Endometrial microvascular endothelial cells (primary cell): ENCODE measurements at regions not wholly inside any gene's neighbourhood (a gene's known extent, or its start where the extent isn't known, plus 50 kb on each side); places are given as distances from the start of the nearest gene placed in this dataset.

Experiments
- in situ Hi-C: cut with HindIII; loops from 2 replicates; pipeline ENCODE4 v1.10.0; 2017; ENCODE audit warnings: low sequenced_read_pairs, low pct_unique_long_range_greater_than_20kb; ENCODE audit errors: inconsistent ontology term

DNA sequence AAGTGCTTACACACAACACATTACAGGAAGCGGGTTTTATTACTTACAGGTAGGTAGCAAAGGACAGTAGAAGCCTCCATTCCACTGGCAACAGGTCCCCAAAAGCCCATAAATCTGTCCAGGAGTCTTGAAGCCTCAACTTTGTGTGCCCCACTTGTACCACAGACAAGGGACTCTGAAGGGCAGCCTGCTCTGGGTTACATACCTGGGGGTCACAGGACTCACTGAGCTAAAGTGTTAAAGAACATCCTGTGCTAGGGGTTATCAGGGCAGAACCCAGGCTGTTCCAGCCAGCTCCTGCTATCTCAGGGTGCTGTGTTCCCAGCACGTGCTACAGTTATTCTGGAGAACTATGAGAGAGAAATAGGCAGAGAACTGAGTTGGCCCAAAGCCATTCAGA is 230.9 kb upstream of the SLC10A2 start:
- in situ Hi-C loops: no loop called here

DNA sequence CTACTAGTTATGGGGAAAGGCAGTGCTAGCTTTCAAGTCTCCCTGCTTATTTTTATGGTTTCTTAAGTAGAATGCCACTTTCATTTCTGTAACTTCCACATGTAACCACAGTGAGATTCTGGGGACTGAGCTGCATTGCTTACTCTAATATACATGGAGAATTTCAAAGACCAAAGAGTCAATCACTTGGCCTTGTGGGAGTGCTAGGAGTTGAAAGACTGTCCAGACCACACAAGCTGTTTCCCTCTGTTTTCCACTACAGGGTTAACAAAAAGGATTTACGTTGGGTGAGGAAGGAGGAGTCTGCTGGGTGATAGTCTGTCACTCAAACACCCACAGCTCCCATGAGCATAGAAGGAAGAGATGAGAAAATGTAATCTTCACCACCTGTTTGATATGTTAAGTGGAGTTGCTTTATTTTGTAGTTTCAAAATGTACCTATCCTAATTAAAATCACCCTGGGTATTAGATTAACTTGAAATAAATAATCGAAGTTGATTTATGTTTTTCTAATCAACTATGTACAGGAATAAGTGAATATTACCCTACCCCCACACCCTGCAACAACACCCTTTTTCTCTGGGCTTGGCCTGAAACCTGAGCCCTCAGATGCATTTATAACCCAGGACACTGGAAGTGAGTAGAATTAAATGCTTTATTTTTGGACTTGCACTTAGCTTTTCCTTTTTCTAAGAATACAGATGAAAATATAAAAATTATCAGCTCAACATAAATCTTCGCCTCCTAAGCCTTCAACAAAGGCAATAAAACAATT is 225.8 kb upstream of the SLC10A2 start:
- in situ Hi-C loops: no loop called here

DNA sequence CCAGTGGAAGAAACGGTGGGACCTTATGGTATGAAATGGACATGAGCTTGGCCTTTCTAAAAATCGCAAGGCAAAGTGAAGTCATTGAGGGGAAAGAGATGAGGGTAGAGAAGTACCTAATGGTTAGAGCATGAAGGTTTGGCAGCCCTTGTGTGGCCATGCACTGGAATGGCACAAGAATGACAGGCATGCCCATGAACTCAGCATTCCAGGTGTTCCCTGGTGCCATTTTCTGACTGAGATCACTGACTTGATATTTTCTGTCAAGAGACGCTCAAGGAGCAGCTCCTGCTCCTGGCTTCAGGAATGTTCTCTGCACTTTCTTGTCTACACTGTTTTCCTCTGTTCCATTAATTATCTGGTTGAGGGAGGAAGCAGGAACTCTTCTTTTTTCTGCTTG is 225.0 kb upstream of the SLC10A2 start:
- in situ Hi-C loops: no loop called here

GRCh38 chr13:103289681-103290080 is 223.5 kb upstream of the SLC10A2 start:
- in situ Hi-C loops: no loop called here

GRCh38 chr13:103288114-103288513 is 221.9 kb upstream of the SLC10A2 start:
- in situ Hi-C loops: no loop called here

DNA sequence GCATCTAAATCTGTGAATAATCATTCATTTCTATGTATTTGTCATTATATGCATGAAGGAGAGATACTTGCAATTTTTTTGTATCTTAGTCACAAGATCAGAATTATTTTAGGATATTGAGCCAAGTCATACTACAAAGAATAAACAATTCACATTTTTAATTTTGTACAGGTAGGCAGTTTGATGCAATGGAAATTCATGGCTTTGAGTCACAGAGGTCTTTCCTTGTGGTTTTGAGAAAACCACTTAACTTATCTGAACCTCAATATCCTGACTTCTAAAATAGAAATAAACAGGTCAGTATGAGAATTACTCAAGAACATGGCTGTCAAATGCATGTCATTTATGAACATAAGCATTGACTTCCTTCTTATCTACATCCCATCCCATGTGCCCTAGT is 221.4 kb upstream of the SLC10A2 start:
- in situ Hi-C loops: no loop called here

DNA sequence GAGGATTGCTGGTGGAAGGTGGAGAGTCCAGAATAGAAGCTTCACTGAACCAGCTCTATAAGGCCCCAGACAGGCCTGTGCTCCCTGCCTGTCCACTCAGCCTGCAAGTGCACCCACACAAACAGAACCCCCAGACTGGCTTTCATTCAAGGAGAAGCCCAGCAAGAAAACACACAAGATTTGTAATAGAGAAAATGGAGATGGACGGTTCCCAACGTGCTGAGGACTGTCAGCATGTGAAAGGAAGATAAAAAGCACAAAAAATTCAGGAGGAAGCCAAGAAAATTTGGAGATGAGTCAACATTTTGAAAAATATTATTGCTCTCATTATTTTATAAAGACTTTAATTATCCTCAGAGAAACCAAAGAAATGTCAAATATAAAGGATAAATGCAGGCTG is 218.2 kb upstream of the SLC10A2 start:
- in situ Hi-C loops: no loop called here

DNA sequence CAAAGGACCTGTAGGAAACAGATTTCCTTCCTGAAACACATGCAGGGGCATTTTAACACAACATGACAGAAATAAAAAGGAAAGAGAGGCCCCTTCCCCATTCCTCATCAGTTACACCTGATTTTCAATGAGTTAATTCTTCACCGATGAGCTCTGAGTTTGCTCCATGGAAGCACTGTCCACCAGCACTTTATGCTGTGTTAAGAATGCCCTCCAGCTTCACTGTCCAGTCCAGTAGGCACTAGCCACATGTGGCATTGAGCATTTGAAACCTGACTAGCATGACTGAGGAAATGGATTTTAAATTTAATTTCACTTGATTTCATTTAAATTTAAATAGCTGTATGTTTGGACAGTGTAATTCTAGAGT is 217.2 kb upstream of the SLC10A2 start:
- in situ Hi-C loops: no loop called here

- in situ Hi-C loops: no loop called here
These were observed 216.6 kb upstream of the SLC10A2 start for GRCh38 chr13:103282571-103283450.

DNA sequence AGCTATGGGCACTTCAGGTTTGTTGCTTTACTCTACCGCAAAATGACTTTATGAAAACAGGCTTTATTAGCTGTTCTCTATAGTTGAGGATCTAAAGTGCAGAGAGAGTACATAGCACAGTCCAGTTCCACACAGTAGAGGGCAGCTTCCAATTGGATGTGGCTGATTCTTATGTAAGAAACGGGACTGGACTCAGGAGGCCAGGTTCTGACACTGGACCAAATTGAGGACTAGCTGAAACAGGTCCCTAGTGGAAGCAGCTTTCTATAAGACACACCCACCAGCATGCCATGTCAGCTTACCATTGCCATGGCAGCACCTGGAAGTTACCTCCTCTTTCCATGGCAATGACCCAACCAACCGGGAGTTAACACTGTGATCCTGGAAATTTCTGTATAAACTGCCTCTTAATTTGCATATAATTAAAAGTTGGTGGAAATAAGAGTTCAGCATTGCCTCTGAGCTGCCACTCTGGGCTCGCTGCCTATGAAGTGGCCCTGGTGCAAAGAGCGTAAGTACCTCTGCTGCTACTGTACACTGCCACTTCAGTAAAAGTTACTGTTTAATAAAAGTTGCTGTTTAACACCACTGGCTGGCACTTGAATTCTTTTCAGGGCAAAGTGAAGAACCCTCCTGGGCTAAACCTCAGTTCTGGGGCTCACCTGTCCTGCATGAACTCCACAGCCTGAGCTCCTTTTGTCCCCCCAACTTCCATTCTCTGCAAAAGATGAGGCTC is 211.9 kb upstream of the SLC10A2 start:
- in situ Hi-C loops: no loop called here

GRCh38 chr13:103276775-103277498 is 210.7 kb upstream of the SLC10A2 start:
- in situ Hi-C loops: no loop called here

DNA sequence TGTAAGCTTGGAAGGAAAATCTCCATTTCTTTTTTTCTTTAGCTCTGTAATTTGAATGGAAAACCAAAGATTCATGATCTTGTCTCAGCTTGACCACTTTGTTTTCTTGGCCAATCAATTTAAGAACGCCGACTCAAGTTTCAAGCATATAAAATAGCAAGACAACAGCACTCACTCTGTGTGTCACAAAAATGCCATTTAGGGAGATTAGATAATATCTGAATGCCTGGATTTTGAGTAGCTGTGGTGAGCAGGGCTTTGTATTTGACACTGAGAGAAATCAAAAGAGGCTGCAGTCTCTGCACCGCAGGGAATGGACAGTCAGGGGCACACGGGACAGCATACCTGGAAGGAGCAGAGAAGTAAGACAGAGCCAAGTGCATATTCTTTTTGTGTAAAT is 209.5 kb upstream of the SLC10A2 start:
- in situ Hi-C loops: no loop called here

- in situ Hi-C loops: no loop called here
These were observed 208.9 kb upstream of the SLC10A2 start for GRCh38 chr13:103275081-103275480.

DNA sequence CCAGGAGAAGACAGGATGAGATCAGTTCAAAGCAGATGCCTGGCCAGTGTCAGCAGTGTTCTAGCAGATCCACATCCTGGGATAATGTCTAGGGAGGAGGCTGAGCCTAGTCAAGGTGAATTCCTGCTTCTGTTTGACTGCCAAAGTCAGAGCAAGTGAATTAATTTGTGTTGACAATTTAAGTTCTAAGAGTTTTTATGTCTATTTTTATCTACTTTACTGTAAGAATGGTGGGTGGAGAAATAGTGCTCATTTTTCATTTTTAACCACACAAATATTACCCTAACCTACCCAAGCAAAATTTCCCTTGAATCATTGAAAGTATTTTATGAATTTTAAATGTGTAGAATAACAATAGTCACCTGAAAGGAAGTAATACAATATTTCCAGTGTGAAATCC is 207.6 kb upstream of the SLC10A2 start:
- in situ Hi-C loops: no loop called here

DNA sequence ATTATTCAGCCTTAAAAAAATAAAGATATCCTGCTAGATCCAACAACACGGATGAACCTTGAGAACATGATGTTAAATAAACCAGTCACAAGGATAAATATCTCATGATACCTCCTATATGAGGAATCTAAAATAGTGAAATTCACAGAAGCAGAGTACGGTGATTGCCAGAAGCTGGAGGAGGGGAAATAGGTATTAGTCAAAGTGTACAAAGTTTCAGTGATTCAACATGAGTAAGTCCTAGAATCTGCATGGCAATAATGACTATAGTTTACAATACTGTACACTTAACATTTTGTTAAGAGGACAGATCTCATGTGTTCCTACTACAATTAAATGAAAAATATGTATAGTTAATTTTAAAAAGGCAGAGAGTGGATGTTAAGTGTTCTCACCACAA is 206.6 kb upstream of the SLC10A2 start:
- in situ Hi-C loops: no loop called here

DNA sequence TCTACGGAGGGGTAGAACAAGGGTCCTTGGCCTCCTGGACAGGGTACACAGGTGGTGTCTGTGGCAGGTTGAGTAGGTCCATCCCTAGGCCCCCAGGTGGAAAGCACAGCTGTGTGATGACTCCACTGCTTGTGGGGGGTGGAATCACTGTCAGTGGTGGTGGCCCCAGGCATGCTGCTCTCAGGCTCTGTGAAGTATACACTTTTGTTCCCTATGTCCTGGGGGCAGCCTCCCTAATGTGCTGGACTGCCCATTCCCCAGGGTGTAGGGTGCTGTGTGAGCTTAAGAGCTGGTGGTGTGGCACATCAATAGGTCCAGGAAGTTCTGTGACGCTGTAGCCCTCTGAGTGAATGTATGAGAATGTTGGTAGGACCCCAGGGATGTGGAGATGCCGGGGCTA is 197.2 kb upstream of the SLC10A2 start:
- in situ Hi-C loops: no loop called here

- in situ Hi-C loops: no loop called here
These were observed 189.5 kb upstream of the SLC10A2 start for GRCh38 chr13:103255587-103256301.

DNA sequence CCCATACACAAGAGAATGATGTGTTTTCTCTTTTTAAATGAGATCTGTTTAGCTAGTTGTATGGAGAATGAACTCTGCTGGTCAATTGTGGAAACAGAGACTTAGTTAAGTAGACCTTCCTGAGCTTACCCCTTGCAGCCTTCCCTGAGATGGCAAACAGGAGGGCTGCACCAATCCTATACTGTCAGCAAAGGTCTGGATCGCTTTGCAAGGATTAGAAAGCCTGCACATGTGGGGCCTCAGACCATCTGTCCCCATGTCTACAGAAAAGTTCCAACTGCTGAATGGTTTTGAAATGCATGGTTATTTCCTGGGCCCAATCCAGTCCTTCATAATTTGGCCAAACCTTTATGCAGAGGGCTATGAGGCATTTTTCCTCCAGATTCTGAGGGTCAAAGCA is 183.9 kb upstream of the SLC10A2 start:
- in situ Hi-C loops: no loop called here
